ENCODE measurements at regions not wholly inside any gene's neighbourhood (a gene's known extent, or its start where the extent isn't known, plus 50 kb on each side); places are given as distances from the start of the nearest gene placed in this dataset.

GRCh38 chr9:4371108-4371507, 71.2 kb upstream of the GLIS3 start:
- H3K27me3 Mint-ChIP-seq (ENCODE audit: low read depth, unreplicated experiment): no peaks in the 10 kb centered on the region

GRCh38 chr9:4370501-4370900, 70.6 kb upstream of the GLIS3 start:
- FAIRE-seq (no peak), DNase-seq (ENCODE audit: low read depth) (no peak)
- H3K4me3 Mint-ChIP-seq (ENCODE audit: unreplicated experiment): no peak overlapping the region
- Histone ChIP-seq H3K4me1 (ENCODE audit: insufficient read depth, low read length) (peaks cover 10% of the 10 kb centered on the region), H3K9me3 (ENCODE audit: insufficient read depth, low read depth, low read length) (no peaks in the 10 kb centered on the region), H3K27ac (ENCODE audit: low read depth, low read length) (peak overlapping the region; percentile 45), H2AFZ (ENCODE audit: low read depth, low read length) (no peak overlapping the region), H3K27me3 (ENCODE audit: insufficient read depth, low read length) (no peaks in the 10 kb centered on the region), H4K20me1 (ENCODE audit: insufficient read depth, low read length) (no peaks in the 10 kb centered on the region), H3K4me2 (ENCODE audit: low read length) (no peak overlapping the region), H3K9ac (ENCODE audit: low read length) (no peak overlapping the region), H3K4me3 (ENCODE audit: insufficient read depth, low read depth, low read length) (no peak overlapping the region), H3K36me3 (ENCODE audit: insufficient read depth, low read length) (no peaks in the 10 kb centered on the region), H3K79me2 (ENCODE audit: insufficient read depth, low read length) (no peaks in the 10 kb centered on the region)
- no peak for TF ChIP-seq EZH2 (IDR thresholded peaks at IDR 0.05; ENCODE audit: insufficient read depth, low read length)
- TF ChIP-seq CTCF (IDR thresholded peaks at IDR 0.05; ENCODE audit: insufficient read depth, low read depth, low read length): no peak
- H3K4me1 Mint-ChIP-seq (ENCODE audit: low read depth, unreplicated experiment): peaks cover 9% of the 10 kb centered on the region
- no peaks in the 10 kb centered on the region for H3K36me3 Mint-ChIP-seq (ENCODE audit: low read depth, unreplicated experiment)
- no peaks in the 10 kb centered on the region for H3K27me3 Mint-ChIP-seq (ENCODE audit: low read depth, unreplicated experiment)
- no peaks in the 10 kb centered on the region for H3K9me3 Mint-ChIP-seq (ENCODE audit: unreplicated experiment)
- H3K27ac Mint-ChIP-seq (ENCODE audit: unreplicated experiment): peak overlapping the region; percentile 73

More at GRCh38 chr9:4371108-4371507, 71.2 kb upstream of the GLIS3 start:
- H3K4me3 Mint-ChIP-seq (ENCODE audit: unreplicated experiment): no peak overlapping the region
- Histone ChIP-seq H2AFZ (ENCODE audit: low read depth, low read length) (peak overlapping the region; percentile 58), H4K20me1 (ENCODE audit: insufficient read depth, low read length) (no peaks in the 10 kb centered on the region), H3K4me2 (ENCODE audit: low read length) (no peak overlapping the region), H3K9me3 (ENCODE audit: insufficient read depth, low read depth, low read length) (no peaks in the 10 kb centered on the region), H3K79me2 (ENCODE audit: insufficient read depth, low read length) (no peaks in the 10 kb centered on the region), H3K36me3 (ENCODE audit: insufficient read depth, low read length) (no peaks in the 10 kb centered on the region), H3K4me1 (ENCODE audit: insufficient read depth, low read length) (peaks cover 10% of the 10 kb centered on the region), H3K4me3 (ENCODE audit: insufficient read depth, low read depth, low read length) (no peak overlapping the region), H3K9ac (ENCODE audit: low read length) (no peak overlapping the region), H3K27ac (ENCODE audit: low read depth, low read length) (peak overlapping the region; percentile 45), H3K27me3 (ENCODE audit: insufficient read depth, low read length) (no peaks in the 10 kb centered on the region)
- no peaks in the 10 kb centered on the region for H3K36me3 Mint-ChIP-seq (ENCODE audit: low read depth, unreplicated experiment)
- no peaks in the 10 kb centered on the region for H3K9me3 Mint-ChIP-seq (ENCODE audit: unreplicated experiment)
- peaks cover 12% of the 10 kb centered on the region for H3K4me1 Mint-ChIP-seq (ENCODE audit: low read depth, unreplicated experiment)
- H3K27ac Mint-ChIP-seq (ENCODE audit: unreplicated experiment): peak overlapping the region; percentile 72
- FAIRE-seq (peak; percentile 77), DNase-seq (ENCODE audit: low read depth) (peak; percentile 97)
- no peak for TF ChIP-seq EZH2 (IDR thresholded peaks at IDR 0.05; ENCODE audit: insufficient read depth, low read length)
- TF ChIP-seq CTCF (IDR thresholded peaks at IDR 0.05; ENCODE audit: insufficient read depth, low read depth, low read length): no peak

GRCh38 chr9:4366591-4367330, 66.9 kb upstream of the GLIS3 start:
- H3K4me1 ChIP-seq (ENCODE audit: insufficient read depth, low read length): peaks cover 10% of the 10 kb centered on the region
- FAIRE-seq (no peak), DNase-seq (ENCODE audit: low read depth) (peak; percentile 40)
- Mint-ChIP-seq H3K27me3 (ENCODE audit: low read depth, unreplicated experiment) (no peaks in the 10 kb centered on the region), H3K27ac (ENCODE audit: unreplicated experiment) (no peak overlapping the region), H3K9me3 (ENCODE audit: unreplicated experiment) (no peaks in the 10 kb centered on the region), H3K4me3 (ENCODE audit: unreplicated experiment) (no peak overlapping the region), H3K36me3 (ENCODE audit: low read depth, unreplicated experiment) (no peaks in the 10 kb centered on the region), H3K4me1 (ENCODE audit: low read depth, unreplicated experiment) (peaks cover 8% of the 10 kb centered on the region)
- H3K4me2 ChIP-seq (ENCODE audit: low read length): no peak overlapping the region
- H3K27ac ChIP-seq (ENCODE audit: low read depth, low read length): no peak overlapping the region
- TF ChIP-seq CTCF (IDR thresholded peaks at IDR 0.05; ENCODE audit: insufficient read depth, low read depth, low read length) (peak; percentile 86), EZH2 (IDR thresholded peaks at IDR 0.05; ENCODE audit: insufficient read depth, low read length) (no peak)
- H3K79me2 ChIP-seq (ENCODE audit: insufficient read depth, low read length): no peaks in the 10 kb centered on the region
- no peaks in the 10 kb centered on the region for H3K9me3 ChIP-seq (ENCODE audit: insufficient read depth, low read depth, low read length)
- no peaks in the 10 kb centered on the region for H3K36me3 ChIP-seq (ENCODE audit: insufficient read depth, low read length)
- H3K27me3 ChIP-seq (ENCODE audit: insufficient read depth, low read length): no peaks in the 10 kb centered on the region
- H4K20me1 ChIP-seq (ENCODE audit: insufficient read depth, low read length): no peaks in the 10 kb centered on the region
- no peak overlapping the region for H3K4me3 ChIP-seq (ENCODE audit: insufficient read depth, low read depth, low read length)
- peak overlapping the region; percentile 65 for H2AFZ ChIP-seq (ENCODE audit: low read depth, low read length)
- H3K9ac ChIP-seq (ENCODE audit: low read length): no peak overlapping the region

Measured in astrocyte (in vitro differentiated cells and primary cell).